ENCODE measurements at regions not wholly inside any gene's neighbourhood (a gene's known extent, or its start where the extent isn't known, plus 50 kb on each side); places are given as distances from the start of the nearest gene placed in this dataset.
"Not testable (repeated sequence)": the region's sequence is repeated elsewhere in the genome, so short reads cannot be mapped to it uniquely, and the experiment has no call there.

DNA sequence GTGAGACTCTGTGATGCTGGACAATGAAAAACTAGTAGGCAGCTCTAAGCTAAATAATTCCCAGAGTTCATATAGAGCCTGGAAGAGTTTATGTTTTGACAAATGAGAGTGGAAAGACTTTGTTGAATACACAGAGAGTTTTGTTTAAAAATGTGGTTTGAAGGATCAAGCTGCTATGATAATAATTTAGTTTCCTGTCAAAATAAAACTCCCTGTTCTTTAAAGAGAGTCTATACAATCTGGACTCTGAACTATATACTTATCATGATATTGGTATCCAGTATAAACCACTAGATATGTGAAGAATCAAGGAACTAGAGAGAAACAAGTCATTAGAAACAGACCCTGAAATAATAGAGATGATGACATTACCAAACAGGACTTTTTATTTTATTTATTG is 158.6 kb downstream of the C4orf33 start:
- DNase-seq: no peak

GRCh38 chr4:129261584-129261983 is 165.6 kb downstream of the C4orf33 start:
- DNase-seq: no peak

DNA sequence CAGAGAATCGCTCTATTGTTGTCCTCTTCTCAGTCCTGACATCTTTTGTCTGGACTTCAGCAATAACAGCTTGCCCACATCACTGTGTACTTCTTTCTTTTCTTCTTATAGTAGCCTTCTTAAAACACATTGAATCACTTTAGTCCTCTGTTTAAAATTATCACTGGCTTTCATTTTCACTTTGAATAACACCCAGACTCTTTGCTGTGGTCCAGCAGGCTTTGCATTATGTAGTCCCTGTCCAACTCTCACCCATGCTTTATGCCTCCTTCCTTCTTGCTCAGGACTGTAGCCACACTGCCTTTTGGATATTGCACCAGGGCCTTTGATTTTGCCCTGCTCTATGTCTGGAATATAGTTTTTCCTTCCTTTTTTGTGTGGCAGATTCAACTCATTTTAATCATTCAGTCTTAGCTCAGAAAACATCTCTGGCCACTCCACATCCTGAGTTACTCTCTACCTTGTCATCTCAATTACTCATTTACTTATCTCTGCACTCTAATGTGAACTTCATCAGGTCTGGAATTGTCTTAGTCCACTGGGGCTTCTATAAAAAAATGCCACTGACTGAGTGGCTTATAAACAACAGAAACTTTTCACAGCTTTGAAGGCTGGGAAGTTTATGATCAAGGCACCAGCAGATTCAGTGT is 168.2 kb downstream of the C4orf33 start:
- DNase-seq: no peak

- DNase-seq: no peak
Observed at GRCh38 chr4:129278868-129279267, 182.9 kb downstream of the C4orf33 start.

DNA sequence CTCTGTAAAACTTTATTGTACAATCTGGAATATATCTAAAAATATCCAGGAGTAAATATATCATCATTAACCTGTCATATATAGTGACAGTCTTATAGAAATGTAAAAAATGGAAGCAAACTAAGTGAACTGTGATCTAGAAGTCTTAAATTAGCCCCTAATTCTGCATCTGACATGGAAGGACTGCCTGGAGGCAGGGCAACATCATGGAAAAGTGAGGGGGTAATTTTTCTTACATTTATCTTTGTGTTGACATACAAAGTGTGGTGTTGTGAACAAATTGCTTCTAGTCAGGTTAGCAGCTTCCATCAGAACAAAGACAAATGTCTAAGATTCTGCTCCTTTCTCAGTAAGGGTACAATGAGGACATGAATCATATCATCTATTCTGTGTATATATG is 186.3 kb downstream of the C4orf33 start:
- DNase-seq: no peak

DNA sequence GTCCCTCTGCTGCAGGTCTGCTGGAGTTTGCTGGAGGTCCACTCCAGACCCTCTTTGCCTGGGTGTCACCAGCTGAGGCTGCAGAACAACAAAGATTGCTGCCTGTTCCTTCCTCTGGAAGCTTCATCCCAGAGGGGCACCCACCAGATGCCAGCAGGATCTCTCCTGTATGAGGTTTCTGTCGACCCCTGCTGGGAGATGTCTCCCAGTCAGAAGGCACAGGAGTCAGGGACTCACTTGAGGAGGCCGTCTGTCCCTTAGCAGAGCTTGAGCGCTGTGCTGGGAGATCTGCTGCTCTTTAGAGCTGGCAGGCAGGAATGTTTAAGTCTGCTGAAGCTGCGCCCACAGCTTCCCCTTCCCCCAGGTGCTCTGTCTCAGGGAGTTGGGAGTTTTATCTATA is 196.2 kb downstream of the C4orf33 start:
- not testable (repeated sequence) for DNase-seq

GRCh38 chr4:129314781-129315180 is 218.8 kb downstream of the C4orf33 start:
- DNase-seq: no peak

DNA sequence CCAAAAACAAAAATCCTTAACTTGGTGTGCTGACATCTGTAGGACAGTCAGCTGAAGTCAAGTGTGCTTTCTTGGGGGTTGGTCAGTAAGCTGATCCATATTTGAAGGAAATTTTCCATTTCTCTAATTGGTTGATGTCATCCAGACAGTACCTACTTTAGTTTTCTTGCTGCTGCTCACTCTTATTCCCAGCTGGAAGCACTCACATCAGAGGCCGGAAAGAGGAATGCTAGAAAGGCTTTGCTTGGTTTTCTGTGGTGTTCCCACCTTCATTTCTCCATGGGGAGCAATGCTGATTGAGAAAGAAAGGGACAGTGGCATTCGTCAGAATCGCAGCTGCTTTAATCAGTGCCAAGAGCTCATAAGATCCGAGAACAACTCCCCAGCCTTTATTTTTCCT is 227.0 kb downstream of the C4orf33 start:
- no peak for DNase-seq

DNA sequence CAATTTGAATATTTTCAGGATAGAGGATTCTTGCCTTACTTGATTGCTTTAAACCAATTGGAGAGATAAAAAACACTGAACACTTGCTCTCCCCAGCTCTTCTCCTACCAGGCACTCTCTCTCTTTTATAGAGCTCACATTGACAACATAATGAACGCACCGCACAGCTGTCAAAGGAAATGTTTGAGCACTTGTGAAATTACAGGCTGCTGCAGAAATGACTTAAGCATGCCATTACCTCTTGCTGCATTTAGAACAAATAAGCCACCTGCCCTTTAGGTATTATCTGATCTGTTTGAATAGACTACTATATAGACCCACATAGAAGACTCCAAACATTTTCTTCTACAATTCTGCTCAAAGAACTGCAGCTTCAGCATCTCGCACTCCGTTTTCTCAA is 227.7 kb downstream of the C4orf33 start:
- no peak for DNase-seq

DNA sequence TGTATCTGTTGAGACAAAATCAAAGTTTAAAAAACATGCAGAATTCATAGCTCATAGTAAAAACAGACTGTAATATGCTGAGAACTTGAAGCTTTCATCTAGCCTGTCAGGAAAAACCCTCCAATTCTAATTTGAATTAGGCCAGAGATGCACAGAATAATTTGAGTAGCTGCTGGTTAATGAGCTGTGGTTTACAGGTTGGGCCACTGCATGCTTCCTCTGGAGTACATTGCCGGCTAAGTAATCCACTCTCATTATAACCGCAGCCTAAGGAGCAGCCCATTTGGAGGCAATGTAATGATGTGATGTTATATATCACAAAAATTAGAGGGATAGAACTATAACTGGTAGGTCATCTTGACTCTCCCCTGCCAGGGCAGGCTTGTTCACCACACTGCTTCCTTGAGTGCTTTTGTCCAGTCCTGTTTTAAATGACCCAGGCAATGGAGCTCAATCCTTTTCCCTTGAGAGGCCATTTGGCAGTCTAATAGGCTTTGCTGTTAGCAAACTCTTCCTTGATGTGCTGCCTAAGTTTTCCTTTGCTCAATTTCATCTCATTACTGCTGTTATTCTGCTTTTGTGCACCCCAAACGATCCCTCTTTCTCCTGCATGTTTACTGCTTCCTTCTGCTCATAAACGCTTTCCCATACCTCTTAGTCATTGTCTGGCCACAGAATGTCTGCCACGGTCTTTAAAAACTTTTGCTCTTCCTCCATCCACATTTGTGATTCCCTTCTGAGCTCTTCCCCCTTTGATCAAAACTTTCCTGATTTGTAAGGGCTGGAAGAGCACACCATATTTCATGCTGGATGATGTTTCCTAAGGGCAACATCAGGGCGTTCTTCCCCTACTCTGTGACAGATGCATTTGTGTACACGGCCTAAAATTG is 230.9 kb downstream of the C4orf33 start:
- no peak for DNase-seq

DNA sequence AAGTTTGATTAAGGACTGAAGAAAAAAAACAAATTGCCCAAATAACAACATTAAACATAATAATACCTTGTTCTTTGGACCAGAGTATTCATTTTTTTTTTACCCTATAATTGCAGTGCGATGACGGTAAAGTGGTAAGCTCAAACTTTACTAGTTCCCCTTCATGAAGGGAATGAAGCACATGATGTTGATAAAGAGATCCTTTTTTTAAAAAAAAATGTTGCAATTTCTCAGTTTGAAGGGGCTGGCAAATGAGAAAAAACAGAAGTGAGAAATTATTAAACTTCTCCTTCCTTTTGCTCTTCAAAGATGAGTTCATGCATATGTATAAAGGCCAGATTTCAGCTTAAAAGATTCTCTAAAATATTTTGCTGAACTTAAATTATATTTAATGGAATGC is 231.7 kb downstream of the C4orf33 start:
- no peak for DNase-seq

- no peak for DNase-seq
Observed at GRCh38 chr4:129328162-129328561, 232.2 kb downstream of the C4orf33 start.

DNA sequence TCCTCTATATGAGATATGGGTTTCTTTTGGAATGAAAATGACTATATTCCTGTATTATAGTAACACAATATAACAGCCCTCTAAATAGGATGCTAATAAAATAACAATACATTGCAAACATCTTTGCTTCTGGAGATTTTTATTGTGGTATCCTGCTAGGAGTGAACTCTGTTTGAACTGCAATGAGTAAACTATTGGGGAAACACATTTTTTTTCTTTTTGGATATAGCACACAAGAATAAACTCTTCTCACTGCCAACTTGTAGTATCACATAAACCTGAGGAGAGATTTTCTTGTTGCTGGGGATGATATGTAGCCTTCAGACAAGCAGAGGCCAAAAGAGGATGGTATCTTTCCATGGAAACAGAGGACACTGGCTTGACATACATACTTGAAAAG is 238.2 kb downstream of the C4orf33 start:
- no peak for DNase-seq

- DNase-seq: no peak
Observed at GRCh38 chr4:129335276-129335675, 239.3 kb downstream of the C4orf33 start.

GRCh38 chr4:129335818-129336217 is 239.9 kb downstream of the C4orf33 start:
- no peak for DNase-seq

DNA sequence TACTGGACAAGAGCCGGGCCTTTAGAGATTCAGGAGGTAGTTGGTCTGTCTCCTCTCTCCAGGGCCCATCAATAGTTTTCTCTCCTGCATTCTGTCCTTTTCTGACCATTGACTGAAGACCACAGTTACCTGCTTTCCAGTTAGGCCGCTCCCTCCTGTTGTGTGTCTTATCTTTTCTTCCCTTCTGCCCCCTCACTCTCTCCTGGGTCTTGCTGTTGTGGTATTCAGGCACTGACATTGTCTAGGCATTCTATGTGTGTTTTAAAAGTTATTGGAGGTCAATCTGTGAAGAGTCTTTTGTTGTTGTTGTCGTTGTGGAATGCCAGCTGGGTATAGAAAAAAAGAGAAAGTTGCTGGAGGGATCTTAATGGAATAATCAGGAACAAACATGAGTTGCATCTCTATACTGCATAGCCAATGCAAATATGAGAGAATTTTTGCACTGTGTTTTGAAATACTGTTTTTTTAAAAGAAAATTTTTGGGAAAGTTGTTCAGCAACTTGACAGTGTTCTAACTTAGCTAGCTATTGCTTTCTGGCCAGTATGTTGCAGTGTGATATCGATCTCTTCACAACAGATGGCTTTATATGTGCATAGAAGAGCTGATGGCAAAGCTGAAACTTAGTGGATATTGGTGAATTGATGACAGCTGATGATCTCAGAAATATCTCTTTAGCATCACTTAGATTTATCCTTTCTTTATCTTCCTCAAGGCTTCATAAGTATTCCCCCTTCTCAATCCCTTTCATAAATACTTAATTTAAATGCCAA is 240.7 kb downstream of the C4orf33 start:
- DNase-seq: no peak

DNA sequence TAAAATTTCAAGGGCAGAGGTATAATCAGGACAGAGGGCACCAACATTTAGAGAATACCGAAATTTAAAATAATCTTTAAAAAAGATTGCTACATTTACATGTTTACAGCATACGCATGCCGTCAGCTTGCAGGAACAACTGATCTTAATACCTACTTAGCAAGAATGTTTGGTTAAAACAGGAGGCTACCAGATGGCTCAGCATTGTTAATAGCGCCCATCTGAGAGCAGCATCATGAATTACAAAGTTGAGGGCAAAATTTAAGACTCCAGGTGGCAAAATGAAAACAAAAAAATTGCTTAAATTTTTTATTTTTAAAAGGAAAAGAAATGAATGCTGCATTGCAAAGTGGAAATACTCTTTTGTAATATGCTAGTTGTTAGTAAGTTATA is 241.3 kb downstream of the C4orf33 start:
- no peak for DNase-seq

GRCh38 chr4:129342819-129343408 is 247.0 kb downstream of the C4orf33 start:
- no peak for DNase-seq

- DNase-seq: no peak
Observed at GRCh38 chr4:129344058-129344457, 248.1 kb downstream of the C4orf33 start.

DNA sequence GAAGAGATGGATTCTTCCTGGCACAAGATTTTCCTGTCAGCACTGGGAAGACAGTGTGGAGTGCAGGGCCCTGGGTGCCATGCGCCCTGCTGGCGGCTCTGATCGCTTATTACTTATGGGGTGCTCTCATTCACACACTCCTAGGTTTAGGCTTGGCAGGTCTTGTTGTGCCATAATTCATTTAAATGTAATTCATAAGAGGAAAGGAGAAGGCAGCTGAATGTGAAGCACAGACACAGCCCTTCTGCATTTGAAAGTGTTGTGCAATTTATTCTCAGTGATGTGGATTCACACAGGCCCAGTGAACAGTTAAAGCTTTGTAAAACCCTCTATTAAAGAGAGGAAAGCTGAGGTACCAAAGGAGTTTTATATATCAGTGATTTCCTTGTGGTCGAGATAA is 249.7 kb downstream of the C4orf33 start:
- DNase-seq: no peak

DNA sequence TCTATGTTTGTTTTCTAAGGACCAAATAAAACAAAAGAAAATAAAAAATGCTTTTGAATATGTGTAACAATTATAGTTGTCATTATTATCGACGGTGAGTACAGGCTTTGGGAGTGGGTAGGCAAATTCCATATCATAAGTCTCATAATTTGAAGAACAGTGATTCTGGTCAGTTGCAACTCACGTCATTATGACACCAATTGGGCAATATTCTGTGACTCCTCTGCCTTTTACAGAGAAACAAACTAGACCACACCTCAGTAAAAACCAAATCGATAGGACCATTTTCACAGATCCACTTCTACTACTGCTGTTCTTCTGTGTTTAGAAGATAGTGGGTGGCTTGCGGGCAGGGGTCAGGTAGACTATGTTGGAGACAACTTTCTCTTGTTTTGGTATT is 250.1 kb downstream of the C4orf33 start:
- no peak for DNase-seq

DNA sequence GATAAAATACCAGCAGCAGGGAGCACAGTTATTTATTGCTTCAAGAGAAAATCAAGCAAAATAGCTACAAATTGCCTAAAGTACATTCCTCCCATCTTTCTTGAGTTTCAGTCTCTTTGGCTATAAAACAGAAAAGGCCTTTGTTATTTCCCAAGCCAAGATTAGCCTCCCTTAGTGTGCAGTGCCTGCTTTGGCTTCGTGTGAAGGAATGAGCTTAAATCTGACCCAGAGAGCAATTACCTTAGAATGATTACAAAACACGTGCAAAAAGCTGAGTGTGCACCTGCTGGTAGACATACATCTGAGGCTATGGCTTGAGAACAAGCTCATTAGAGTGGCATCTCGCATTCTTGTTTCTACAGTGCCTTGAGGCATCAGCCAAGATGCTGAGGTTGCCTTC is 250.8 kb downstream of the C4orf33 start:
- no peak for DNase-seq

Measured in activated CD8-positive, alpha-beta memory T cell treated with anti-CD3 and anti-CD28 coated beads, Interleukin-2, amount 50 U/mL, for 4 hours (primary cell).